GM23248 (cell line): ENCODE measurements at regions not wholly inside any gene's neighbourhood (a gene's known extent, or its start where the extent isn't known, plus 50 kb on each side); places are given as distances from the start of the nearest gene placed in this dataset.

Source experiments
- EZH2 ChIP-seq: fragments of 200-600 bp; sonication (generic); IDR thresholded peaks from 2 replicates; pipeline ENCODE4 v1.6.1; 2018; ENCODE audit warnings: antibody characterized with exemption, mild to moderate bottlenecking; ENCODE audit not compliant: insufficient read depth, poor library complexity, severe bottlenecking
- EZH2phosphoT487 ChIP-seq: fragments of 200-600 bp; sonication (generic); IDR thresholded peaks from 2 replicates; pipeline ENCODE4 v1.6.1; 2018; ENCODE audit warnings: antibody characterized with exemption, moderate library complexity, mild to moderate bottlenecking, low read depth; ENCODE audit not compliant: insufficient read depth

GRCh38 chr7:159246702-159247480, 102.2 kb upstream of the VIPR2 start:
- TF ChIP-seq EZH2phosphoT487 (no peak), EZH2 (no peak)
